Breast epithelium (tissue), 4 donors: ENCODE measurements at regions not wholly inside any gene's neighbourhood (a gene's known extent, or its start where the extent isn't known, plus 50 kb on each side); places are given as distances from the start of the nearest gene placed in this dataset.

ENCODE experiments used
- DNase-seq, 2 donors: peaks; one replicate each; pipeline ENCODE4 v3.0.0-alpha.2; 2019; ENCODE audit warnings: low spot score in 2 of 2
- H3K27ac ChIP-seq, 2 donors: fragments of 200-600 bp; sonication (generic) in 1 of 2; one replicate each; pipeline ENCODE4 v1.5.1; 2016 to 2019; ENCODE audit warnings: mild to moderate bottlenecking in 1 of 2
- H3K27me3 ChIP-seq, 2 donors: fragments of 200-600 bp; sonication (generic) in 1 of 2; one replicate each; pipeline versions ENCODE4 v1.5.1 to v1.6.0; 2017 to 2019; ENCODE audit warnings: control low read depth in 1 of 2, mild to moderate bottlenecking in 1 of 2
- H3K36me3 ChIP-seq: fragments of 200-600 bp; one replicate; pipeline ENCODE4 v1.5.1; 2019
- H3K4me1 ChIP-seq, 2 donors: fragments of 200-600 bp; sonication (generic); one replicate each; pipeline ENCODE4 v1.5.1; 2016 to 2019; ENCODE audit warnings: control low read depth in 1 of 2
- H3K4me3 ChIP-seq, 3 donors: fragments of 200-600 bp; sonication (generic); 1 replicate in 2 of 3; 2 replicates in 1 of 3; pipeline ENCODE4 v1.5.1; 2016 to 2019; ENCODE audit warnings: mild to moderate bottlenecking in 3 of 3, moderate library complexity in 2 of 3
- H3K9me3 ChIP-seq, 2 donors: fragments of 200-600 bp; sonication (generic) in 1 of 2; one replicate each; pipeline ENCODE4 v1.5.1; 2016 to 2019; ENCODE audit warnings: control low read depth in 1 of 2
- POLR2A ChIP-seq: fragments of 450-650 bp; IDR thresholded peaks from one replicate; pipeline ENCODE4 v1.6.1; 2016; ENCODE audit warnings: antibody characterized with exemption, mild to moderate bottlenecking, moderate library complexity
- POLR2AphosphoS5 ChIP-seq, 3 donors: sonication (generic); formaldehyde crosslinking; IDR thresholded peaks; one replicate each; pipeline ENCODE4 v1.6.1; 2017; ENCODE audit warnings: antibody characterized with exemption in 3 of 3
- intact Hi-C: fragments of 100-400 bp; cut with DNase I; formaldehyde crosslinking; loops from one replicate; pipeline ENCODE4 v1.15.1; 2023; ENCODE audit warnings: low total_unique reads
- TF ChIP-seq, protein P1 (sequence below), 3 donors: fragments of 450-650 bp; IDR thresholded peaks; one replicate each; pipeline ENCODE4 v1.5.1; 2016 to 2017; ENCODE audit warnings: antibody characterized with exemption in 3 of 3, mild to moderate bottlenecking in 3 of 3, moderate library complexity in 3 of 3

DNA sequence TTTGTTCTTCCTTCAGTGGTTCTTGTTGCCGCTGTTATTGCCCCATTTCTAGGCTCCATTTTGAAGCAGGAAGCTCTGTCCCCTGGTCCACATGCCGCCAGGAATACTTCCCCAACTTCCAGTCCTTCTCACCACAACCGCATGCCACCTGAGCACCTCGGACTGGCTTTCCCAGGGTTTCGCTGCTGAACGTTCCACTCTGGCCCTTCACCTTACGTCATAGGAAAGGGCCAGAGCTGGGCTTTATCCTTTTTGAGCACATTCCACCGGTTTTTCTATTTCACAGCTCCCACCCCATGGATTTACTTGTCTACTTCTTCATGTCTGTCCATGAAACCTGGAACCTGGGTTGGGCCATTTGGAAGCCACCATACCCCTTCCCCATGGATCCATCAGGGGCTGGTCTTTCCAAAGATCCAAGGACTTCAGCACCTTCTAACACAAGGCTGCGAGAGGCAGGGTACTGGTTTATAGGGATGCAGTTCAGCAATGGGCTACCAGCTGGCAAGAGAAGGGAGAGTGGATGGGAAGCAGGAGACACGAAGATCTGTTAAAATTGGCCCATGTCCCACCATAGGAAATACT lies 557.4 kb downstream of the BNC2 start:
- intact Hi-C loops: no loop called here
- DNase-seq: no peak

DNA sequence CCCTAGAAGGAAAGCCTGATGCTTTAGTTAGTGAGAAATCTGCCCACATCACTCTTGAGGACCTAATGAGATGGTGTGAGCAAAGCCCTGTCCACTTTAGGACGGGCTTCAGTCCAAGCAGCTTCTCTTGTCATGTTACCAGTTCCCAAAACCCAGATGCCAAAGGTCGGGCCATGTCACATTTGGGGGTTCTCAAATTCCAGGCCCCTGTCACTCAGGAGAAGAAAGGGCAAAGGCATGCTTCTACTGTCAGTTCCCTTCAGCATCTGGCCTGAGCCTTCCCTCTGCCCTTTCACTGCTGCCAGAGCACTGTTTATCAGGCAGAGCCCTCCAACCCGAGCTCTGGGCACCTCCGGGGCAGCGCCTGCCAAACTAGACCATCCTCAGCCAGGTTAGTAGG lies 556.0 kb downstream of the BNC2 start:
- DNase-seq: no peak
- Histone ChIP-seq H3K4me3 (no peak overlapping the region), H3K4me1 (no peaks in the 10 kb centered on the region), H3K9me3 (no peaks in the 10 kb centered on the region), H3K27me3 (no peaks in the 10 kb centered on the region), H3K27ac (no peak overlapping the region), H3K36me3 (no peaks in the 10 kb centered on the region)
- TF ChIP-seq POLR2A: no peak
- TF ChIP-seq POLR2AphosphoS5 (IDR thresholded peaks at IDR 0.05): no peak
- TF ChIP-seq, protein P1, sequence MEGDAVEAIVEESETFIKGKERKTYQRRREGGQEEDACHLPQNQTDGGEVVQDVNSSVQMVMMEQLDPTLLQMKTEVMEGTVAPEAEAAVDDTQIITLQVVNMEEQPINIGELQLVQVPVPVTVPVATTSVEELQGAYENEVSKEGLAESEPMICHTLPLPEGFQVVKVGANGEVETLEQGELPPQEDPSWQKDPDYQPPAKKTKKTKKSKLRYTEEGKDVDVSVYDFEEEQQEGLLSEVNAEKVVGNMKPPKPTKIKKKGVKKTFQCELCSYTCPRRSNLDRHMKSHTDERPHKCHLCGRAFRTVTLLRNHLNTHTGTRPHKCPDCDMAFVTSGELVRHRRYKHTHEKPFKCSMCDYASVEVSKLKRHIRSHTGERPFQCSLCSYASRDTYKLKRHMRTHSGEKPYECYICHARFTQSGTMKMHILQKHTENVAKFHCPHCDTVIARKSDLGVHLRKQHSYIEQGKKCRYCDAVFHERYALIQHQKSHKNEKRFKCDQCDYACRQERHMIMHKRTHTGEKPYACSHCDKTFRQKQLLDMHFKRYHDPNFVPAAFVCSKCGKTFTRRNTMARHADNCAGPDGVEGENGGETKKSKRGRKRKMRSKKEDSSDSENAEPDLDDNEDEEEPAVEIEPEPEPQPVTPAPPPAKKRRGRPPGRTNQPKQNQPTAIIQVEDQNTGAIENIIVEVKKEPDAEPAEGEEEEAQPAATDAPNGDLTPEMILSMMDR (IDR thresholded peaks at IDR 0.05): no peak
- intact Hi-C loops: no loop called here

More for the DNA sequence above, 557.4 kb downstream of the BNC2 start:
- no peak overlapping the region for H3K4me3 ChIP-seq
- H3K27me3 ChIP-seq: no peaks in the 10 kb centered on the region
- no peaks in the 10 kb centered on the region for H3K36me3 ChIP-seq
- no peak overlapping the region for H3K27ac ChIP-seq
- TF ChIP-seq, protein P1 (IDR thresholded peaks at IDR 0.05): no peak
- TF ChIP-seq POLR2AphosphoS5 (IDR thresholded peaks at IDR 0.05): no peak
- TF ChIP-seq POLR2A: no peak
- no peaks in the 10 kb centered on the region for H3K9me3 ChIP-seq
- H3K4me1 ChIP-seq: no peaks in the 10 kb centered on the region

DNA sequence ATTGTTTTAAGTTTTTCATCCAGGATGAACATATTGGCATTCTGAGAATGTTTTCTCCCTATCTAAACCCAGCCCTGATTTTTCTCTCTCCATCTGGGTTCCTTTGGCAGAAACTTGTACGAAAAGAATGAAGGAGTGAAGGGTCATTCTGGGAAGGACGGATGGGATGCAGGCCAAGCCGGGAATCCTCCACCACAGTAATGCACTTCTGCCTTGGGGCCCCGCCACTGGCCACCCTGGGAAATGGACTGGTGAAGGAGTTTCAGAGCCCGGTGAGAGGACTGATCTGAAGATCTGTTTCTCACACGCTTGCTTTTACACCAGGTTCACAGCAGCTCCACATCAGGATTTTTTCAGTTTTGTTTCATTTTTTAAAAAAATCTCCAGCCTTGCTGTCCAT lies 554.8 kb downstream of the BNC2 start:
- Histone ChIP-seq H3K4me3 (no peak overlapping the region), H3K27ac (no peak overlapping the region), H3K4me1 (no peaks in the 10 kb centered on the region), H3K27me3 (no peaks in the 10 kb centered on the region), H3K9me3 (no peaks in the 10 kb centered on the region), H3K36me3 (no peaks in the 10 kb centered on the region)
- intact Hi-C loops: no loop called here
- DNase-seq: no peak
- TF ChIP-seq POLR2A (no peak), POLR2AphosphoS5 (IDR thresholded peaks at IDR 0.05) (no peak)
- TF ChIP-seq, protein P1 (IDR thresholded peaks at IDR 0.05): no peak

DNA sequence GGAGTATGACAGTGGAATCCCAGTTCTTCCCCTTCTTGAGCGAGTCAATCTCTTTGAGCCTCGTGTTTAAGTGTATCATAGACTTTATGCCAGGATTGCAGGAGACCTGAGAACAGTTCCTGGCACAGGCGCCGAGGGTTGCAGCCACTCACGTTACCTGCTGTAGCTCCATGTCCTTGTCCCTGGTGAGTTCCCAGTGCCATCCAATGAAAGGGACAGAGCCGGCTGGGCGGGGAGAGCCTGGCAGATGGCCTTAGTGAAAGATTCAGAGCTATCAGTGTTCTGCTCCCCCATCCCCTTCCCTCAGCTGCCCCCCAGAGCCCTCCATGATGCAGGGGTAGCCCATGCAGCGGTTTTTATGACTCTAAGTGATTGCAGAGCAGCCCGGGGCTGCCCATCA lies 554.0 kb downstream of the BNC2 start:
- no peak overlapping the region for H3K4me3 ChIP-seq
- TF ChIP-seq POLR2A (no peak), POLR2AphosphoS5 (IDR thresholded peaks at IDR 0.05) (no peak)
- TF ChIP-seq, protein P1 (IDR thresholded peaks at IDR 0.05): no peak
- no peaks in the 10 kb centered on the region for H3K27me3 ChIP-seq
- H3K9me3 ChIP-seq: no peaks in the 10 kb centered on the region
- no peaks in the 10 kb centered on the region for H3K36me3 ChIP-seq
- H3K4me1 ChIP-seq: no peaks in the 10 kb centered on the region
- intact Hi-C loops: no loop called here
- no peak overlapping the region for H3K27ac ChIP-seq
- no peak for DNase-seq

DNA sequence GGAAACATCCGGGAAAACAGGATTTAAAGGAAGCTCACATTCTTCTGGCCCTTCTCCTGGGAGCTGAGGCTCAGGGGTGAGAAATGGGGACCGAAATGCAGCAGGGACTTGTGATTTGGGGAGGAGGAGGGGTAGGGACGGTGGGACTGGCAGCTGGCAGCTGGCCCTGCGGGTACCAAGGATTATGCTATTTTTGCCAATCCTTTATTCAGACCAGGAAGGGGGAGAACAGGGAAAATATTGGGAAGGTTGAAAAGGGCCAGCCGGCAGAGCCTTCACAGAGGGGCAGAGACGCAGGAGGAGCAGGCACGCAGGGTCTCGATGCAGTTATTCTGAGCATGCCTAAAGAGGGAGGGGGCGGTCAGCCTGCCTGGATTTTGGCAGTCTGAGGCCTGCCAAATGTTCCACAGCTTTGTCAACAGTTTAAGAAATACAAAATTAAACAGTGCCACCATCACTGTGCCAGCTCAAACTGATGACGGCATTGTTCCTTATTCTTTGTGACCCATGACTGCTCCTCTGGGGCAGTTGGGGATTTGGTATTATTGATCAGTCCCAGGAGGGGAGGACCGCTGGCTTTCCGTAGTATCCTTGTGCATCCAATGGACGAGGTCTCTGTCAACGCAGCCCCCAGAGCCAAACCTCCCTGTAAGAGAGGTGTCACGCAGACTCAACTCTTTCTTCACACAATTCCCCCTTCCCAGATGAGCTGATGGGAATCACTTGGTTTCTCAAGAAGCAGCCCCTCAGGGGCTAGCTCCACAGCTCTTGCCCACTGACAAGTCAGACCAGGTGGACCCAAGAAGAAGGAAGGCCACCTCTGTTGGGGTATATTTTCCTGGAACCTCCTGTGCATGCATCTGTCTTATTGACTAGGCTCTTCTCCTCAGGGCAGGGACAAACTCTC lies 553.3 kb downstream of the BNC2 start:
- TF ChIP-seq, protein P1 (IDR thresholded peaks at IDR 0.05): no peak
- TF ChIP-seq POLR2AphosphoS5 (IDR thresholded peaks at IDR 0.05) (no peak), POLR2A (no peak)
- intact Hi-C loops: no loop called here
- no peak overlapping the region for H3K4me3 ChIP-seq
- no peak overlapping the region for H3K27ac ChIP-seq
- no peaks in the 10 kb centered on the region for H3K36me3 ChIP-seq
- no peaks in the 10 kb centered on the region for H3K4me1 ChIP-seq
- no peak for DNase-seq
- no peaks in the 10 kb centered on the region for H3K27me3 ChIP-seq
- H3K9me3 ChIP-seq: no peaks in the 10 kb centered on the region
